Glomerular visceral epithelial cell (primary cell): ENCODE measurements at regions not wholly inside any gene's neighbourhood (a gene's known extent, or its start where the extent isn't known, plus 50 kb on each side); places are given as distances from the start of the nearest gene placed in this dataset.
"Not testable (repeated sequence)": the region's sequence is repeated elsewhere in the genome, so short reads cannot be mapped to it uniquely, and the experiment has no call there.

Experiments used
- DNase-seq: peaks from one replicate; pipeline ENCODE4 v3.0.0-alpha.2; 2016; ENCODE audit errors: extremely low spot score

DNA sequence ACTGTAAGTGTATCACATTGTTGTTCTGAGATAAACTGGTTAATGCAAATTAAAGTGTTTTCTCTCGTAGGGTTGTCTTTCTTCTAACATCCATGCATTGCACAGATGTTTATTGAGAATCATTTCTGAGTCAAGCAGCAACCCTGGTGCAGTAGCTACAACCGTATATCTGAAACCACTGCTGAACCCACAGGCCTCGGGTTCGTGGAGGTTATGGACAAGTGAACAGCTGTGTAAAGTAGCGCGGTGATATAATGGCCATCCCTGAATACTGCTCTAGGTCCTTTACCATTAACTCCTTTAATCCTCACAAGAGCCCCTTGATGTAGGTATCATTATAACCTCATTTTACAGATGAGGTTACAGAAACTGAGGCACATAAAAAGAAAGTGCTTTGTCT lies 486.1 kb upstream of the TMEM132C start:
- DNase-seq = no peak

DNA sequence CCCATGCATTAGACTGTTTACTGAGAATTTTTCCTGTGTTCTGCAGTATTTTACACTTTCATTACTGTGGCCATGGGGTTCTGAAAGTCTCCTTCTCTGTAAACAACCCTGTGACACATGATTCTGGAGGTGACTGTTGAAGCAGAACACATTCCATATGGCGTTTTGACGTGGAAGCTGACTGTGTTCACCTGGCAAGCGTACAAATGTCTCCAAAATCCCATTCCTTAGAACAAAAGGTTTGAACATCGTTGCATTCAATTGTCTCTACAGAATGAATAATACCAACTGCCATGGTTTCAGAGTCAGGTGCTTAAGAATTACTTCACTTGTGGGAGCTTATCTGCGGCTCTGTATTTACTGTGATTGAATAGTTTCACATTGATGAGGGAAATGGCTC lies 485.6 kb upstream of the TMEM132C start:
- DNase-seq = no peak

- DNase-seq = no peak
Measured at GRCh38 chr12:127785540-127785939, 481.4 kb upstream of the TMEM132C start.

GRCh38 chr12:127785986-127786590 lies 480.9 kb upstream of the TMEM132C start:
- DNase-seq = no peak

DNA sequence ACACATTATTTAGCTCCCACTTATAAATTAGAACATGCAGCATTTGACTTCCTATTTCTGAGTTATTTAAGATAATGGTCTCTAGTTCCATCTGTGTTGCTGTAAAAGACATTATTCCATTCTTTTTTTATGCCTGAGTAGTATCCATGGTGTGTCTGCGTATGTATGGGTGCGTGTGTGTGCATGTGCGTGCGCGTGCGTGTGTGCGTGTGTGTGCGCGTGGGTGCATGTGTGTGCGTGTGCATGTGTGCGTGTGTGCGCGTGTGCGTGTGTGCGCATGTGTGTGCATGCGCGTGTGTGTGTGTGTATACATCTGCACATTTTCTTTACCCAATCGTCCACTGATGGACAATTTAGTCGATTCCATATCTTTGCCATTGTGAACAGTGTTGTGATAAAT lies 479.4 kb upstream of the TMEM132C start:
- no peak for DNase-seq

DNA sequence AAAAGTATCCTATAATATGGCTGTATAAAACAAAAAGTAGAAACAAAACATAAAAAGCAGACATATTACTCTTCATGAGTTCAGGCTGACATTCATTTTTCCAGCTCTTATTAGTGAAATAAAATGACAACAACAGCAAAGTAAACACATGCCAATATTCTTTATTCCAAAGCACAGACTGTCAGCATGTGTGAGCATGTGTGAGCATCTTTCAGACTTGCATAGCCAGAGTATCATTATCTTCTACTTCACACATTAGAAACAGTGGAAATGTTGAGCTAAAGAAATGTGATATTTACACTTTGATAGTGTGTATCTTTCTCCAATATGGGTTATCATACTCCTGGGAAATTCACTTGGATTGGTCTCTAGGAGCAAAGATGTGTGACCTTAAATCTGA lies 476.6 kb upstream of the TMEM132C start:
- no peak for DNase-seq

- no peak for DNase-seq
Measured at GRCh38 chr12:127791217-127791616, 475.8 kb upstream of the TMEM132C start.

GRCh38 chr12:127797918-127798317 lies 469.1 kb upstream of the TMEM132C start:
- no peak for DNase-seq

DNA sequence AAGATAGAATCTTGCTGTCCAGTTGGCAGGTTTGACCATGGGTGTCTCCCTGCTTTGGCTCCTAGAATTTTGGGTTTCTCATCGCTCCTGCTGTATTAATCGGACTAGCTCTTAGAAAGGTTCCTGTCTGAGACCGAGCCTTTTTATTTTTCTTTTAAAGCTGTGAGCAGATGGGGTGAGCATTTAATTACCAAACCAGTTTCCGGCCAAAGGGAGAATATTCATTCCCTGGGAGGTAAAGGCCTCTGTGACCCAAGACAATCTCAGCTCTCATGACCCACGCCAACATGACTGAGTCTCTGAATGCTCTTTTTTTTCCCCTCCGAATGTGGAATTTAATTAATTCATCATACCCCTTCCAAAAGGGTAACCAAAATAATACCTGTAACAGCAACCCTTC lies 464.7 kb upstream of the TMEM132C start:
- DNase-seq = no peak

- DNase-seq = no peak
Measured at GRCh38 chr12:127803545-127803944, 463.4 kb upstream of the TMEM132C start.

DNA sequence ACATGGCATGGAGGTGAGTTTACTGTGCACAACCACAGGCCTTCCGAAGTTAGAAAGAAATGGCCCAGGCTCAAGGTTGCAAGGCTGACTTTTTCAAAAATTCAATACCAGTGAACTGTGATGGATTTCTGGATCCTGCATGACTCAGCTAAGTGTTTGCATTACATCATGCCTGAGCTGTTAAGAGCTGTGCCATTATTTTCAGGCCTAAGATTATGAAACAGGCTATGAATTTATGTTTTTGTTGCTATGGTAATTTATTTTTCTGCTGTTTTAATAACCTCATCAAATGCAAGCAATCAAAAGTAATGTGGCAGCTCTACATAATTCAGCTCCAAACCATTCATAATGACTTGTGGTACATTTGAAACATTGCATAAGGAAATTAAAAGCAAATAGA lies 457.7 kb upstream of the TMEM132C start:
- no peak for DNase-seq

GRCh38 chr12:127810041-127810440 lies 456.9 kb upstream of the TMEM132C start:
- no peak for DNase-seq

GRCh38 chr12:127810459-127810858 lies 456.5 kb upstream of the TMEM132C start:
- not testable (repeated sequence) for DNase-seq

DNA sequence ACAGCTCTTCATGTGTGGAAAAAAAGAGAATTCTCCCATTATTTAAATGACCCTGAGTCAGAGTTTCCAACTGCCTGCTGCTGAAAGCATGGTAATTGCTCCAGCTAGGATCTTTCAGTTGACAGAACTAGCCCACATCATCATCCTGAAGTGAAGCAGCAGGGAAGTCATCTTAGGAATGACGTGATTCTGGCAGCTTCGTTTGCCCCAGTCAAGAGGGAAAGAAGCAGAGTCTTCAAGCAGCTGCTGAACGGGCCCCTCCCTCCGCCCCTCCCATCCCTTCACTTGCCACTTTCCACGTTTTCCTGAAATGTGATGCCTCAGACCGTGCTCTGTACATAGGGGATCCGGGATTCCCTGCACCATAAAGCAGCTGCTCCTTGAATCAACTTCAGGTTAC lies 455.0 kb upstream of the TMEM132C start:
- DNase-seq = no peak

DNA sequence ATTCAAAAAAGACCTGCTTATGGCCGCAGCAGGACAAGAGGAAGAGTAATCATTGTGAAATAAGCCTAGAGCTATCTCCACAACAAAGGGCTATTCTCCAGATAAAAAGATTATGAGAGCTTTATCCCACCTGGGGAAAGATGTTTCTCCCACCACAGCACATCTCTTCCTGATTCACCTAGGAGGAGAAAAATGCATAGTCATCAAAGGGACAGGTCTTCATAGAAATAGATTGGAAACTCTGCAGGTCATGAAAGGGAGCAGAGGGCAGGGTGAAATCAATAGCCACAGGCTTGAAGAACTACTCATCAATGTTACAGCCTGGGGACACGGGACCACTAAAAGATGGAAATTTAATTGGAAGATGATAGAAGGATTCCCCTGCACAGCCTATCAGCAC lies 453.8 kb upstream of the TMEM132C start:
- no peak for DNase-seq

DNA sequence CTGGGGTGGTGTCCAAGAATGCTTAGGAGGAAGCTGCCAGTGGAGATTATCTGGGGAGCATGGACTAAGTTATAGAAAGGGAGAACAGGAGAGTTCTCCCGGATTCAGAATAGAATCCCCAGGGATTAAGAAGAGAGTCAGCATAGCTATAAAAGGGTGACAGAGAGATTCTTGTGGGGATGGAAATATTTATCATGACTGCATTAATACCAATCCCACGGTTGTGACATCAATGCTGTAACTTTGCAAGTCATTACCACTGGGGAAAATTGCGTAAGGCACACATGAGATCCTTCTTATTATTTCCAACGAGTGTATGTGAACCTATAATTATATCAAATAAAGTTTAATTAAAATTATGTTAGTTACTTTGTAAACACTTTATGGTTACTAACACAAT lies 447.9 kb upstream of the TMEM132C start:
- DNase-seq = no peak

DNA sequence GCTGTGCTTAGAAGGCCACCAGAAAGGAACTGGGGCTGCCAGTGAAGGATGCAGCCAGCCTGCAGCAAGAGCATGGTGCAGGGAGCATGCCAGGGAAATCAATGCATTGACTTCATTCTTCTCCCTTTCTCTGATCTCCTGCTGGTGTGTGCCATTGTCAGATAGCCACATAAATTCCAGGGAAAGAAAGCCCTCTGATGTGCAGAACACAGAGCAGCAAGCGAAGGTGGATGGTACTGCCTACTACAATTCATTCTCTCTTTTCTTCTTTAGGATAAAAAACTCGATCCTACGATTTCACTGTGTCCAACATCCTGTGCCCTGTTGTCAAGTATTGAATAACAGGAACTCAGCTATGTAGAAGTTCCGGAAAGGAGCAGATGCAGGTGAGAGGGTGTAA lies 446.7 kb upstream of the TMEM132C start:
- DNase-seq = no peak

- DNase-seq = no peak
Measured at GRCh38 chr12:127820846-127821245, 446.1 kb upstream of the TMEM132C start.

GRCh38 chr12:127822809-127823411 lies 444.1 kb upstream of the TMEM132C start:
- DNase-seq = no peak

GRCh38 chr12:127823801-127824200 lies 443.2 kb upstream of the TMEM132C start:
- DNase-seq = no peak

- no peak for DNase-seq
Measured at GRCh38 chr12:127829281-127830064, 437.5 kb upstream of the TMEM132C start.

DNA sequence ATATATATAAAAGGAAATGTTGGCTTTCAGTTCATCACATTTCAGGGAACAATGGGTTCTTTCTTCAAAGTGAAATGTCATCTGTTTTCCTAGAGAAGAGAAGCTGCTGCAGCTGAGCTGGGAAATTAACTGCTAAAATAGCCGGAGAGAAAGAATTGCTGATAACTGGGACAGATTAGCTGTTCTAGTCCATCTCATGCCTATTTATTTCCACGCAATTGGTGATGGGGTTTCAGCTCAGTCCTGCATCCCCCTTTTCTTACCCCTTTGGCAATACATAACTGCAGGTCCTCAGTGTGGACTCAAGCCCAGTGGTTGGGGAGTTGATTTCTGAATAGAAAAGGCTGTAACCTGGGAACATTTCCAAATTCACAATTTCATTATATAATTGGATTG lies 436.9 kb upstream of the TMEM132C start:
- DNase-seq = no peak

- no peak for DNase-seq
Measured at GRCh38 chr12:127830730-127831129, 436.2 kb upstream of the TMEM132C start.
